Panc1 (cell line): ENCODE measurements at regions not wholly inside any gene's neighbourhood (a gene's known extent, or its start where the extent isn't known, plus 50 kb on each side); places are given as distances from the start of the nearest gene placed in this dataset.

Experiments
- TCF7L2 ChIP-seq: IDR thresholded peaks from 2 replicates; pipeline ENCODE4 v1.6.1; 2011; ENCODE audit warnings: mild to moderate bottlenecking, low read depth, low read length, inconsistent platforms
- TF ChIP-seq, protein P1 (sequence below): fragments of 450-650 bp; IDR thresholded peaks from 2 replicates; pipeline ENCODE4 v1.5.1; 2017; ENCODE audit warnings: mild to moderate bottlenecking

DNA sequence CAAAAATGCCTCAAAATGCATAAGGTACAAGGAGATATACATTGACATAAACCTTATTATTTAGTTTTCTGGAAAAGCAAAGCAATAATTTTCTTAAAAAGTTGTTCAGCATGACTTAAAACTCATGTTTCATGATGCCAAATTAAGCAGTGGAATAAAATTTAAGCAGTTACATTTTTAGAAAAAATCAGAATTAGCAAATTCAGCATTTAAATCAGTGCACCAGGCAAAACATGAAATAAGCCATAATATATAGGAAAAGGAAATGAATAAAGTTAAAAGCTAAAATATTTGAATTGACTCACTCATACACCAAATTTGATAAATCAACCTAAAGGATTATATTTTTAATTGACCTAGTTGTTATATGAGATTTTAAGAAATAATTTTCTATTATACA, 795.1 kb upstream of the CDH6 start:
- TF ChIP-seq, protein P1, sequence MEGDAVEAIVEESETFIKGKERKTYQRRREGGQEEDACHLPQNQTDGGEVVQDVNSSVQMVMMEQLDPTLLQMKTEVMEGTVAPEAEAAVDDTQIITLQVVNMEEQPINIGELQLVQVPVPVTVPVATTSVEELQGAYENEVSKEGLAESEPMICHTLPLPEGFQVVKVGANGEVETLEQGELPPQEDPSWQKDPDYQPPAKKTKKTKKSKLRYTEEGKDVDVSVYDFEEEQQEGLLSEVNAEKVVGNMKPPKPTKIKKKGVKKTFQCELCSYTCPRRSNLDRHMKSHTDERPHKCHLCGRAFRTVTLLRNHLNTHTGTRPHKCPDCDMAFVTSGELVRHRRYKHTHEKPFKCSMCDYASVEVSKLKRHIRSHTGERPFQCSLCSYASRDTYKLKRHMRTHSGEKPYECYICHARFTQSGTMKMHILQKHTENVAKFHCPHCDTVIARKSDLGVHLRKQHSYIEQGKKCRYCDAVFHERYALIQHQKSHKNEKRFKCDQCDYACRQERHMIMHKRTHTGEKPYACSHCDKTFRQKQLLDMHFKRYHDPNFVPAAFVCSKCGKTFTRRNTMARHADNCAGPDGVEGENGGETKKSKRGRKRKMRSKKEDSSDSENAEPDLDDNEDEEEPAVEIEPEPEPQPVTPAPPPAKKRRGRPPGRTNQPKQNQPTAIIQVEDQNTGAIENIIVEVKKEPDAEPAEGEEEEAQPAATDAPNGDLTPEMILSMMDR = no peak
- no peak for TF ChIP-seq TCF7L2
